H1 (cell line): ENCODE measurements at regions not wholly inside any gene's neighbourhood (a gene's known extent, or its start where the extent isn't known, plus 50 kb on each side); places are given as distances from the start of the nearest gene placed in this dataset.

Source experiments
- ASH2L ChIP-seq: fragments of 200-600, 300-600 bp; sonication (generic); IDR thresholded peaks from one replicate; pipeline ENCODE4 v1.7.1; 2017; ENCODE audit warnings: low read length
- ATF3 ChIP-seq: IDR thresholded peaks from 2 replicates; pipeline ENCODE4 v1.6.1; 2011; ENCODE audit warnings: low read depth, mild to moderate bottlenecking, low read length; ENCODE audit not compliant: insufficient read depth
- CHD1 ChIP-seq: IDR thresholded peaks from 2 replicates; pipeline ENCODE4 v1.6.1; 2012; ENCODE audit warnings: low read depth, low read length, improper control_type of control experiment
- CTCF ChIP-seq, 3 experiments: IDR thresholded peaks; 1 replicate in 2 of 3; 2 replicates in 1 of 3; pipeline versions ENCODE4 v1.5.1 to v1.6.1; 2011; ENCODE audit warnings: low read length in 3 of 3, mild to moderate bottlenecking in 3 of 3, inconsistent platforms in 2 of 3, low read depth in 1 of 3, moderate library complexity in 1 of 3; ENCODE audit not compliant: insufficient read depth in 1 of 3; ENCODE audit errors: control extremely low read depth in 1 of 3
- EZH2 ChIP-seq: fragments of 200-600 bp; sonication (generic); IDR thresholded peaks from 2 replicates; pipeline ENCODE4 v1.7.1; 2012; ENCODE audit warnings: low read depth, mild to moderate bottlenecking, moderate library complexity, low read length, inconsistent platforms; ENCODE audit not compliant: severe bottlenecking
- FOSL1 ChIP-seq: IDR thresholded peaks from 2 replicates; pipeline ENCODE4 v1.6.1; 2011; ENCODE audit warnings: mild to moderate bottlenecking, low read depth, low read length, moderate library complexity; ENCODE audit not compliant: insufficient read depth
- RNF2 ChIP-seq: fragments of 200-900, 300-1000 bp; sonication (generic); IDR thresholded peaks from 2 replicates; pipeline ENCODE4 v1.7.1; 2016; ENCODE audit warnings: borderline replicate concordance, low read depth, mild to moderate bottlenecking, antibody characterized with exemption, low read length; ENCODE audit not compliant: poor library complexity, severe bottlenecking; ENCODE audit errors: missing control alignments
- TAF1 ChIP-seq: IDR thresholded peaks from 2 replicates; pipeline ENCODE4 v1.6.1; 2011; ENCODE audit warnings: mild to moderate bottlenecking, low read depth, low read length

- TF ChIP-seq EZH2 = no peak
- no peak for TF ChIP-seq CTCF (IDR thresholded peaks at IDR 0.05; ENCODE audit: control extremely low read depth in 1 of 3, insufficient read depth in 1 of 3, low read depth in 1 of 3, low read length in 3 of 3)
- TF ChIP-seq TAF1 = no peak
- TF ChIP-seq ATF3 = no peak
- TF ChIP-seq ASH2L = no peak
- TF ChIP-seq CHD1 = no peak
- no peak for TF ChIP-seq RNF2
- no peak for TF ChIP-seq FOSL1
Observed at GRCh38 chr17:72297326-72298115, 176.7 kb downstream of the SOX9 start.
